Endothelial cell (in vitro differentiated cells): ENCODE measurements at regions not wholly inside any gene's neighbourhood (a gene's known extent, or its start where the extent isn't known, plus 50 kb on each side); places are given as distances from the start of the nearest gene placed in this dataset.
"Not testable (repeated sequence)": the region's sequence is repeated elsewhere in the genome, so short reads cannot be mapped to it uniquely, and the experiment has no call there.

Experiments used
- DNase-seq: peaks from one replicate; pipeline ENCODE4 v3.0.0; 2021; ENCODE audit warnings: low spot score
- H3K27ac Mint-ChIP-seq: one replicate; pipeline ENCODE4 v1.8.0; 2021; ENCODE audit warnings: mixed read lengths, inconsistent platforms; ENCODE audit not compliant: unreplicated experiment
- H3K27me3 Mint-ChIP-seq: one replicate; pipeline ENCODE4 v1.8.0; 2021; ENCODE audit warnings: mild to moderate bottlenecking, moderate library complexity, mixed read lengths, inconsistent platforms; ENCODE audit not compliant: unreplicated experiment
- H3K36me3 Mint-ChIP-seq: one replicate; pipeline ENCODE4 v1.8.0; 2021; ENCODE audit warnings: mild to moderate bottlenecking, low read depth, mixed read lengths, inconsistent platforms; ENCODE audit not compliant: unreplicated experiment
- H3K4me1 Mint-ChIP-seq: one replicate; pipeline ENCODE4 v1.8.0; 2021; ENCODE audit warnings: mild to moderate bottlenecking, mixed read lengths, inconsistent platforms; ENCODE audit not compliant: unreplicated experiment
- H3K4me3 Mint-ChIP-seq: one replicate; pipeline ENCODE4 v1.8.0; 2021; ENCODE audit warnings: mild to moderate bottlenecking, mixed read lengths, inconsistent platforms; ENCODE audit not compliant: unreplicated experiment
- H3K9me3 Mint-ChIP-seq: one replicate; pipeline ENCODE4 v1.8.0; 2021; ENCODE audit warnings: mixed read lengths, inconsistent platforms; ENCODE audit not compliant: unreplicated experiment
- CTCF ChIP-seq: fragments of 200-600 bp; sonication (generic); IDR thresholded peaks from one replicate; pipeline ENCODE4 v1.5.0; 2021; ENCODE audit warnings: antibody characterized with exemption; ENCODE audit not compliant: unreplicated experiment

GRCh38 chr6:8930009-8930408 lies 494.7 kb upstream of the SLC35B3 start:
- no peak for TF ChIP-seq CTCF

GRCh38 chr6:8920244-8920643 lies 484.9 kb upstream of the SLC35B3 start:
- not testable (repeated sequence) for DNase-seq, H3K27ac Mint-ChIP-seq, H3K4me1 Mint-ChIP-seq, H3K36me3 Mint-ChIP-seq, H3K4me3 Mint-ChIP-seq, H3K27me3 Mint-ChIP-seq, H3K9me3 Mint-ChIP-seq

More at GRCh38 chr6:8930009-8930408, 494.7 kb upstream of the SLC35B3 start:
- no peak overlapping the region for H3K4me3 Mint-ChIP-seq
- H3K9me3 Mint-ChIP-seq = no peaks in the 10 kb centered on the region
- H3K27ac Mint-ChIP-seq = no peak overlapping the region
- H3K4me1 Mint-ChIP-seq = no peaks in the 10 kb centered on the region
- H3K27me3 Mint-ChIP-seq = no peaks in the 10 kb centered on the region
- no peak for DNase-seq
- no peaks in the 10 kb centered on the region for H3K36me3 Mint-ChIP-seq

- no peak overlapping the region for H3K27ac Mint-ChIP-seq
- no peak for DNase-seq
- no peaks in the 10 kb centered on the region for H3K4me1 Mint-ChIP-seq
- H3K4me3 Mint-ChIP-seq = no peak overlapping the region
- H3K9me3 Mint-ChIP-seq = no peaks in the 10 kb centered on the region
- no peak for TF ChIP-seq CTCF
- H3K27me3 Mint-ChIP-seq = no peaks in the 10 kb centered on the region
- no peaks in the 10 kb centered on the region for H3K36me3 Mint-ChIP-seq
Measured at GRCh38 chr6:8918196-8918595, 482.9 kb upstream of the SLC35B3 start.

- TF ChIP-seq CTCF = no peak
- H3K36me3 Mint-ChIP-seq = no peaks in the 10 kb centered on the region
- no peak for DNase-seq
- H3K4me1 Mint-ChIP-seq = no peaks in the 10 kb centered on the region
- H3K27ac Mint-ChIP-seq = no peak overlapping the region
- no peaks in the 10 kb centered on the region for H3K27me3 Mint-ChIP-seq
- H3K4me3 Mint-ChIP-seq = no peak overlapping the region
- no peaks in the 10 kb centered on the region for H3K9me3 Mint-ChIP-seq
Measured at GRCh38 chr6:8914700-8915099, 479.4 kb upstream of the SLC35B3 start.

- TF ChIP-seq CTCF = no peak
- peaks cover 2% of the 10 kb centered on the region for H3K4me1 Mint-ChIP-seq
- H3K36me3 Mint-ChIP-seq = no peaks in the 10 kb centered on the region
- no peaks in the 10 kb centered on the region for H3K27me3 Mint-ChIP-seq
- H3K4me3 Mint-ChIP-seq = no peak overlapping the region
- H3K27ac Mint-ChIP-seq = no peak overlapping the region
- DNase-seq = no peak
- no peaks in the 10 kb centered on the region for H3K9me3 Mint-ChIP-seq
Measured at GRCh38 chr6:8908638-8909037, 473.3 kb upstream of the SLC35B3 start.

GRCh38 chr6:8906699-8907098 lies 471.4 kb upstream of the SLC35B3 start:
- H3K27ac Mint-ChIP-seq = no peak overlapping the region
- H3K9me3 Mint-ChIP-seq = no peaks in the 10 kb centered on the region
- TF ChIP-seq CTCF = no peak
- H3K36me3 Mint-ChIP-seq = no peaks in the 10 kb centered on the region
- DNase-seq = no peak
- no peak overlapping the region for H3K4me3 Mint-ChIP-seq
- peaks cover 2% of the 10 kb centered on the region for H3K4me1 Mint-ChIP-seq
- no peaks in the 10 kb centered on the region for H3K27me3 Mint-ChIP-seq
